Cerebellar cortex (tissue), 1 donor: ENCODE measurements at regions not wholly inside any gene's neighbourhood (a gene's known extent, or its start where the extent isn't known, plus 50 kb on each side); places are given as distances from the start of the nearest gene placed in this dataset.
"Not testable (repeated sequence)": the region's sequence is repeated elsewhere in the genome, so short reads cannot be mapped to it uniquely, and the experiment has no call there.

ENCODE experiments used
- DNase-seq: peaks from one replicate; pipeline ENCODE4 v3.0.0-alpha.2; 2015; ENCODE audit warnings: low spot score

DNA sequence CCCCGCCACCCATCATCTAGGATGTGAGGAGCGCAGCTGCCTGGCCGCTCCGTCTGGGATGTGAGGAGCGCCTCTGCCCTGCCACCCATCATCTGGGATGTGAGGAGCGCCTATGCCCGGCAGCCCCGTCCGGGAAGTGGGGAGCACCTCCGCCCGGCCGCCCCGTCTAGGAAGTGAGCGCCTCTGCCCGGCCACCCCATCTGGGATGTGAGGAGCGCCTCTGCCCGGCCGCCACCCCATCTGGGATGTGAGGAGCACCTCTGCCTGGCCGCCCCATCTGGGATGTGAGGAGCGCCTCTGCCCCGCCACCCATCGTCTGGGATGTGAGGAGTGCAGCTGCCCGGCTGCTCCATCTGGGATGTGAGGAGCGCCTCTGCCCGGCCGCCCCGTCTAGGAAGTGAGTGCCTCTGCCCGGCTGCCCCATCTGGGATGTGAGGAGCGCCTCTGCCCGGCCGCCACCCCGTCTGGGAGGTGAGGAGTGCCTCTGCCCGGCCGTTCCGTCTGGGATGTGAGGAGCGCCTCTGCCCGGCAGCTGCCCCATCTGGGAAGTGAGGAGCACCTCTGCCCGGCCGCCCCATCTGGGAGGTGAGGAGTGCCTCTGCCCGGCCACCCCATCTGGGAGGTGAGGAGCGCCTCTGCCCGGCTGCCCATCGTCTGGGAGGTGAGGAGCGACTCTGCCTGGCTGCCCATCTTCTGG is 1086.5 kb downstream of the TYW1 start:
- DNase-seq, result not testable (repeated sequence)

GRCh38 chr7:68087401-68087800 is 1090.8 kb downstream of the TYW1 start:
- DNase-seq, result no peak

DNA sequence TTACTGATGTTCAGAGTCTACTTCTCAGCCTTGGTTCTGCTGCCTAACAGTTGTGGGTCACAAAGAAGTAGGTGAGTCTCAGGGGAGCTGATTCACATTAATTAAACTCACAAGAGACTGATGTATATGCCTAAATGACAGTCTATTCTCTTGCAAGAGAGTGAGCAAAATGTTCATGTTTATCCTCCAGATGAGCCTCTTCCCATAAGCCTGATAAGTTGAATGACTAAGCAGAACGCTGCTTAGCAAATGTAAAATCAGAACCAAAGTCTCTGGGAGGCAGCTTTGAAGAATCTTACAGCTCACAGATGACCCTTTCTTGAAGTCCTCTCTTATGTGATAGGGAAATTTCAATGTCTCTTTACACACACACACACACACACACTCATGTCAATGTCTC is 1092.2 kb downstream of the TYW1 start:
- no peak for DNase-seq

GRCh38 chr7:68090256-68090655 is 1093.6 kb downstream of the TYW1 start:
- DNase-seq, result not testable (repeated sequence)

GRCh38 chr7:68103319-68103718 is 1106.7 kb downstream of the TYW1 start:
- no peak for DNase-seq

- no peak for DNase-seq
Measured at GRCh38 chr7:68107261-68107660, 1110.6 kb downstream of the TYW1 start.

DNA sequence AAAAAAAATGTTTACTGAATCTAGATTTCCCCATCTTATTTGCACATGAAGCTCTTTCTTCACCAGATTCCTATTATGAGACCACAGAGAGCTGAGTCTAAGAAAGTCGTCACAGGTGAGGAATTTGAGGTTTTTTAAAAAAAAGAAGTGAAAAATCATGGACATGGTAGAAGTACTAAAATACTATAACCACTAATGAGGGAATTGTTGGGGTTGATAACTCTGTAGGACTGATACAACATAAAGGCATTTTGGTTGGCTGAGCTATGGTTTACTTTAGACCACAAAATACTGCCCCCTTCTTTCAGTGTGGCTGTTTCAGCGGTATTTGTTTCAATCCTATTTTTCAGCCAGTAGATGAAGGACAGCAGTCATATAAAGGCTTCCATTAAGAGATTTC is 1111.3 kb downstream of the TYW1 start:
- DNase-seq, result no peak

DNA sequence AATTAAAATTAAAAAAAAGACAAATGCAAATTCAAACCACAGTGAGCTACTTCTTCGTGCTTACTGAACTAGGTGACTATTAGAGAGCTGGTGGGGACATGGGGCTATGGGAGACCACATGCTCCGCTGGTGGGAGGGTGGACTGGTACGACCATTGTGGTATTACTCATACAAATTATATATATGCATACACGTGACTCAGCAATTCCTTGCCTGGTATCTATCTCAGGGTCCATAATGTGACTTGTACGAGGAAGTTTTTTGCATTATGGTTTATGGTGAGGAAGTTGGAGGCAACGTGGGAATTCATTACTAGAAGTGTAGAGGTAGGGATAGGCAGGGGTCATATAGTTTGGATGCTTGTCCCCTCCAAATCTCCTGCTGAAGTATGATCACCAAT is 1112.7 kb downstream of the TYW1 start:
- DNase-seq, result no peak

- no peak for DNase-seq
Measured at GRCh38 chr7:68119411-68119810, 1122.8 kb downstream of the TYW1 start.

DNA sequence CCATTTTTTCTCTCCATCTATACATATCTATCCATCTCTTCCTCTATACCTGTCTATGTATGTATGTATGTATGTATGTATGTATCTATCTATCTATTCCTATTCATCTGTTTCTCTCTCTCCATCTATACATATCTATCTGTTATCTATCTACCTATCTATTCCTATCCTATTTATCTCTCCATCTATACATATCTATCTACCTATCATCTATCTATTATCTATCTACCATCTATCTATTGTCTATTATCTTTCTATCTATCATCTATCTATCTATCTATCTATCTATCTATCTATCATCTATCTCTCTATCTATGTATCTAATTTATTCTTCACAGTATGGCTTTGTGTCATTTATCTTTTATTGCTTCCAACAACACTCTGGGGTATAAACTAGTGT is 1124.4 kb downstream of the TYW1 start:
- DNase-seq, result no peak

DNA sequence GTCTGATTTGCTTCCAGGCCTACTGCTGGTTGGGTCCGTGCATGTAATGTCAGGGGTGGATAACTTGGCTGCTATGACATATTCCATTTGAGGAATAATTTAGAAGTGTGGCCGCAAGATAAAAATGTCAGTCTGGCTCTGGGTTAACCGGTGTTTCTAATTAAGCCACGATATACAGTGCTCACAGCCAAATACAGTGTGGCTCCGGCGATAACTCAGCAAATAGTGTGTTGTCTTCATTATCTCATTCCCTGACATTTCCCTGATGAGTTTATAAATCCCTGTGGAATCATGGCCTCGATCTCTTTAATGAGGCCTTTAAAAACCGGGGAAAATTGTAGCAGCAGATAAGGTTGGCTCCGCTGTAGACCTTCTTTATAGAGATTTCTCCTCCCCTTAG is 1125.0 kb downstream of the TYW1 start:
- no peak for DNase-seq

GRCh38 chr7:68122801-68123200 is 1126.2 kb downstream of the TYW1 start:
- no peak for DNase-seq

- no peak for DNase-seq
Measured at GRCh38 chr7:68125168-68125567, 1128.5 kb downstream of the TYW1 start.

DNA sequence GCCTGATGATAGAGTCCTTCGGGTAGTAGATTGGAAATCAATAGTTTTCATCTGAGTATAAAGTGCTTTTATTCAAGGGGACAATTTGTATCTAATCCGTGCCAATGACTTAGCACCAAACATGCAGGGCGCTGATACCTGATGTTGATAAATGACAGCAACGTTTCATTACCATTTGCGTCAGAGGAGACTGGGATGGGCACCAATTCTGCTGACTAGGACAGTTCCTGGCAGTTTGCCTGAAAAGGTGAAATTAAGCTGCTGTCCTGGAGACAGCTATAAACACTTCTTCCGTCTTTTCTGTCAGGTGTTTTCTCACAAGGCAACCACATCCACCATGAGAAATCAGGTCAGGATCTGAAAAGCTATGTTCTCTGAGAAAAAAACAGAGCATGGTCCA is 1136.4 kb downstream of the TYW1 start:
- no peak for DNase-seq

DNA sequence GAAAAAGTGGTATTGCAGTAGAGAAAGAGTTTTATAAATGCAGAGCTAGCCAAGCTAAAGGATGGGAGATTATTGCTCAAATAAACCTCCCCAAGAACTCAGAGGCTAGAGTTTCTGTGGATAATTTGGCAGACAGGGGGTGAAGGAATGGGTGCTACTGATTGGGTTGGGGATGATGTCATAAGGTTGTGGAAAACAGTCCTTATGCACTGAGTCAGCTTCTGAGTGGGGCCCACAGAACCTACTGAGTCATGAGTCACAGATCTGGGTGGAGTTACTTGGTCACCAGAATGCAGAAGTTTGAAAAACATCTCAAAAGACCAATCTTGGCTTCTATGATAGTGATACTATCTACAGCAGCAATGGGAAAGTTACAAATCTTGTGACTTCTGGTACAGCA is 1146.7 kb downstream of the TYW1 start:
- DNase-seq, result no peak

DNA sequence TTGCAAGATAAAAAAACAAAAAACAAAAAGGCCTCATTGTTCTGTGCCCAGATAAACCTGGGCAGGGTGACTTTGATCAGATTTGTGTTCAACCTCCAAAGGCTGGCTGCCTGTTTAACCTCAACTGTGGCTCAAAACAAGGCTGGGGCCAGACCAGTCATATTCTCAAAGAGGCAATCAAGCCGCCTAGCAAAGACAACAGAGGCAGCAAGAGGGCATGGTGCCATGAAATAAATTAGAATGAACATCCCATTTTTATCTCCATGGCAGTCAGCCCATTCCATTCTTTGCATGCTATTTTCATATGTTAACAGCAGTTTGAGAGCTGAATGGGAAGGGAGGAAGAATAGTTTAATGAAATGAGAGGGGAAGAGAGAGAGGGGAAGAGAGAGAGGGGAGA is 1150.3 kb downstream of the TYW1 start:
- peak; percentile 34 for DNase-seq

DNA sequence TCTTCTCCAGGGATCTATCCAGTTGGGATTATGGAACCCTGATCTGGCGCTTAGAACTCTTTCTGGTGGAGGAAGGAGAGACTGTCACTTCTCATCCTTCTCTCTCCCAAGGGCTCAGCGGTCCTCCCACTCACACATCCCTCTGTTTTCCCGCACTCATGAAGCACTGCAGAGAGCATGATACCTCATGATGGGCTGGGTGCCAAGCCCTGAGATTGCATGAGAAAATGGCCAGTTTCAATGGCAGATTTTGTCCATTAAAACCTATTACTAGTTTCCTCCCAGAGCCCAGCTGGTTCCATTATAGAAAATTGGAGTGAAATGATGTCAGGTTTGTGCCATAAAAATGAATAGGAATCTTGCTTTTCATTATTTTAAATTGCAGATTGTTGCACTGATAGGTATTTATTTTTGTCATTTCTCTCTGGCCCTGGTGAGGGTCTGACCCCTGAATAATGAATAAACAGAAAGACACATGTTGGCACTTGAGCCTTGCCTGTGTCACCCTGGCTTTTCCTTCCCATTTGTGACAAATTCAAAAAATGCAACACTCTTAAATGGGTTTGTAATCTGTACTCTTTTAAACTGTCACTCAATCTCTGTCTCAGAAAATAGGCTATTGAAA is 1151.1 kb downstream of the TYW1 start:
- DNase-seq, result no peak

DNA sequence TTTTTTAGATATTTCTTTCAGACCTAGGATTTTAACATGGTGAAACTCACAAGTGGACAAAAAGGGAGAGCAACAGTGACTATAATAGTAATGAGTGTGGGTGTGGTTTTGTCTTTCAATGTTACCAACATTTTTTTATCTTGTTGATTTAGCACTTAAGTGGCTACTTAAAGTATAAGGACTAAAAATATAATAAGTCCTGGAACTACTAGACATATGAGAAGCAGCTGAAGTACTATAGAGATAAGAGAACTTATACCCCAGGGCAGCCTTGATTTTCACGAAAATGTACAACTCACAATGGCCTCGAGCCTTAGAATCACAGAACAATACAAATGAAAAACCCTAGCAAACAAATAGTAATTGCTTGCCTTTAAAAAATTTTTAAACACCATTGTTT is 1151.8 kb downstream of the TYW1 start:
- DNase-seq, result no peak

DNA sequence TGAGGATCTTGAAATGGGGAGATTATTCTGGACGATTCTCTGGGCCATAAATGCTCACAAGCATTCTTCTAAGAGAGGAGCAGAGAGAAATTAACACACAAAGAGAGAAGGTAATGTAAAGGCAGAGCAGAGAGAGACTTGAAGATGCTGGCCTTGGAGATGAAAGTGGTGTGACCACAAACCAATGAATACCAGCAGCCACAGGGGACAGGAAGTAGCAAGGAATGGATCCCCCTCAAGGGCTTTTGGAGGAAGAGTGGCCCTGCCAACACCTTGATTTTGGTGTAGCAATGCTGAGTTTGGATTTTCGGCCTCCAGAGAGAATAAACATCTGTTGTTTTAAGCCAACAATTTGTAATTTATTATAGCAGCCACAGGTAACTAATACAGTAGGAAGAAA is 1155.6 kb downstream of the TYW1 start:
- DNase-seq, result no peak

DNA sequence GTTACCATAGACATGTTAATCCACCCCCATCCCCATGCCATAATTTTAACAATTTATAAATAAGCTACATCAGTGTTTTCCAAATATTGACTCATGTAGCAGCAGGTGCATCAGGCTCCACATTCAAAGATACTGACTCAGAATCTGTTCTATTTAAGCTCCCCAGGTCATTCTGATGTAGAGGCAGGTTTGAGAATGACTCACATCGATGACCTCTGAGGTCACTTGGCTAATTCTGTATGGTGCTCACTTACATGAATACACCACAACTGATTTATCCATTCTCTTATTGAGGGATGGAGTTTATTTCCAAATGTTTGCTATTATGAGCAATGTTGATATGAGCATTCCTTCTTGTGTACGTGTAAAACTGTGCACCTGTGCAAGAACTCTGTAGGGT is 1159.0 kb downstream of the TYW1 start:
- no peak for DNase-seq

DNA sequence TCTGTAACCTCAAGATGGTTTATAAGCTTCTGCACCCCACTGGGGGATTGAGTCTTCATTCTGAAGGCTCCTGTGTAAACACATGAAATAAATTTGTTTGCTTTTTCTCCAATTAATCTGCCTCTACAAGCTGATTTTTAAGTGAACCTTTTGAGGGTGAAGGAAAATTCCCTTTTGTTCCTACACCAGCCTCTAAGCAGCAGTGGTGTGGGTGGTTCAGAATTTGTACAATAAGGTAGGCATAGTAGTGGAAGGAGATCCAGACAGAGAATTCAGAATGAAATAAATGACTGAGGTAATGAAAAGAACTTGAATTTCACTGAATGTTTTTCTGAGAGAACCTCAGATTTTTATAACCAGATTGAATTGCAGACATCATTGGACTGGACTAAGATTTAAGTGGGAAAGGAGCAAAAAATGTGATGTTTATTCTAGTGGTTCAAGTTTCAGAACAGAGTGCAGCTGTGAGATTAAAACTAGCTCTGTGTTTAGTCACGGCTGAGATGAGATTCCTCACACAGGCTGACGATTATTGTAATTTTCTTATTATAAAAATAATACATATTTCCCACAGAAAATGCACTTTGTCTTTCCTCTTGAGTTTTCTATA is 1162.2 kb downstream of the TYW1 start:
- DNase-seq, result no peak

DNA sequence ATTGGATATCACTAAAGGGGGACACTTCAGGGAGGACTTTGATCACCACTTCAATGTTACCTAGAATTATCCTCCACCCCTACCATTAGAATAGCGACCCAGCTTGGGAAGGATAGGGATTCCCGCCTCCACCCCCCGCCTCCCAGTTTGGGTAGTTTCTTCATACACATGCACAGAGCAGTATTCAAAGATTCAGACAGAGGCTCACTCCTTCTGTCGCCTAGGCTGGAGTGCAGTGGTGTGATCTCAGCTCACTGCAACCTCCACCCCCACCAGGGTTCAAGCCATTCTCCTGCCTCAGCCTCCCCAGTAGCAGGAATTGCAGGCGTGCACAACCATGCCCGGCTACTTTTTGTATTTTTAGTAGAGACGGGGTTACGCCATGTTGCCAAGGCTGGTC is 1166.1 kb downstream of the TYW1 start:
- no peak for DNase-seq

DNA sequence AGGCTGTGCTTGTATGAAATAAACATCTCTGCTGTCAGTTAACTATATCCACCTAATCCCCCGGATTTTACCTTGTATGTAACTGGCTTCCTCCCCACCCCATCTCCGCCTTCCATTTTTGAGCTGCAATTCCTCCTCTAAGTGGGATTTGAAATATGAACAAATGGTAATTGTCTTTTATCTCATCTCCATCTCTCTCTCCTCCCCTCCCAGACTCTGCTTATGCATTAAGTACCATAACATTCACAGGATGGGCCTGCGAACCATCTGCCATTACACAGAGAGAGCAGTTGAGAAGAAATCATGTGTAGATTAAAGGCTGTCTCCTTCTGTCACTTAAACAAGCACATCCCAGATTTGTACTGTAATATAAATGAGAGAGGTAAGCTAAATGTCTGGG is 1169.9 kb downstream of the TYW1 start:
- DNase-seq, result no peak

GRCh38 chr7:68173513-68173912 is 1176.9 kb downstream of the TYW1 start:
- DNase-seq, result no peak
